Testis (tissue), 2 donors: ENCODE measurements at regions not wholly inside any gene's neighbourhood (a gene's known extent, or its start where the extent isn't known, plus 50 kb on each side); places are given as distances from the start of the nearest gene placed in this dataset.

ENCODE experiments used
- CTCF ChIP-seq, 3 experiments: fragments of 450-650 bp in 2 of 3; fragments of 200-600 bp in 1 of 3; sonication (generic) in 1 of 3; IDR thresholded peaks; one replicate each; pipeline ENCODE4 v1.5.1; 2016 to 2019; ENCODE audit warnings: antibody characterized with exemption in 3 of 3, mild to moderate bottlenecking in 2 of 3, moderate library complexity in 1 of 3
- POLR2A ChIP-seq: fragments of 450-650 bp; IDR thresholded peaks from one replicate; pipeline ENCODE4 v1.6.1; 2017; ENCODE audit warnings: antibody characterized with exemption, mild to moderate bottlenecking, moderate library complexity

DNA sequence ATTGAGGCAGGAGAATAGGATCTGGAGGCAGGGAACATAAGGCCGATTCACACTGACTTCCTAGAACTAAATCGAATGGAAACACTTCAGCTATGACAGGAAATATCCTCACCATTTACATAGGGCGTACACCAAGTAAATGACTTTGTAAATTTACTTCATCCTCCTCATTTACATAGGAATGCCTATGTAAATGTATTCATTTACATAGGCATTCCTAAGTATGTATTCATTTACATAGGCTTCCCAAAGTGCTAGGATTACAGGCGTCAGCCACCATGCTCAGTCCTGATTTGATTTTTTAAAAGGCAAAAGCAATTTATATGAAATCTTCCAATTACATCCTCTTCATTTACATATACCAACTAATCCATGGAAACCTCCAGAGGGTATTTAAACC, 133.1 kb upstream of the RFC3 start:
- TF ChIP-seq CTCF (IDR thresholded peaks at IDR 0.05) (no peak), POLR2A (no peak)
